Adrenal gland (tissue), 9 donors: ENCODE measurements at regions not wholly inside any gene's neighbourhood (a gene's known extent, or its start where the extent isn't known, plus 50 kb on each side); places are given as distances from the start of the nearest gene placed in this dataset.

Experiments
- DNase-seq, 7 donors: peaks; one replicate each; pipeline ENCODE4 v3.0.0-alpha.2; 2019 to 2020
- H3K27ac ChIP-seq, 5 donors: fragments of 200-600 bp; sonication (generic) in 4 of 5; 1 replicate in 3 of 5; 2 replicates in 2 of 5; pipeline versions ENCODE4 v1.5.1 to v1.8.0; 2016 to 2020; ENCODE audit warnings: mild to moderate bottlenecking in 1 of 5
- H3K27me3 ChIP-seq: fragments of 200-600 bp; 2 replicates; pipeline ENCODE4 v1.8.0; 2021
- H3K36me3 ChIP-seq, 2 donors: fragments of 200-600 bp; replicated peaks in 1 of 2; 1 replicate in 1 of 2; 2 replicates in 1 of 2; pipeline versions ENCODE4 v1.5.1 to v1.8.0; 2018 to 2022
- H3K4me1 ChIP-seq, 2 donors: fragments of 200-600 bp; replicated peaks in 1 of 2; 1 replicate in 1 of 2; 2 replicates in 1 of 2; pipeline versions ENCODE4 v1.5.1 to v1.8.0; 2018 to 2021
- H3K4me3 ChIP-seq, 4 donors: fragments of 200-600 bp; sonication (generic) in 3 of 4; one replicate each; pipeline ENCODE4 v1.5.1; 2016 to 2018
- H3K9me3 ChIP-seq, 3 donors: fragments of 200-600 bp; sonication (generic) in 1 of 3; replicated peaks in 1 of 3; 1 replicate in 2 of 3; 2 replicates in 1 of 3; pipeline versions ENCODE4 v1.5.1 to v1.8.0; 2016 to 2021
- CTCF ChIP-seq, 6 experiments: fragments of 450-650 bp in 4 of 6; fragments of 200-600 bp in 2 of 6; sonication (generic) in 1 of 6; IDR thresholded peaks; 1 replicate in 5 of 6; 2 replicates in 1 of 6; pipeline versions ENCODE4 v1.5.1 to v1.8.0; 2016 to 2021; ENCODE audit warnings: antibody characterized with exemption in 6 of 6, mild to moderate bottlenecking in 2 of 6, moderate library complexity in 1 of 6
- POLR2A ChIP-seq, 2 donors: fragments of 450-650 bp; IDR thresholded peaks; one replicate each; pipeline ENCODE4 v1.6.1; 2017; ENCODE audit warnings: antibody characterized with exemption in 2 of 2, mild to moderate bottlenecking in 2 of 2, moderate library complexity in 1 of 2
- WGBS, 4 donors: extraction: QIAGEN DNeasy Blood & Tissue Kit in 2 of 4; methylation state at CpG; one replicate each; pipeline versions ENCODE4 v1.1.5 to v1.1.7; 2013 to 2017; 5-methylcytosine and 5-hydroxymethylcytosine counted together
- intact Hi-C, 2 donors: fragments of 100-400 bp; cut with DNase I; formaldehyde crosslinking; loops; one replicate each; pipeline versions ENCODE4 v1.14.1 to v1.15.0; 2022 to 2023
- donor health status: healthy with polysubstance abuse.
- donor health status: Bipolar disorder and iron deficiency.
- donor health status: DM: yes; HTN: yes; CAD: no.
- donor health status: DM: no; HTN: no; CAD: no.
- donor health status: DM: no; HTN: no; CAD: no.

DNA sequence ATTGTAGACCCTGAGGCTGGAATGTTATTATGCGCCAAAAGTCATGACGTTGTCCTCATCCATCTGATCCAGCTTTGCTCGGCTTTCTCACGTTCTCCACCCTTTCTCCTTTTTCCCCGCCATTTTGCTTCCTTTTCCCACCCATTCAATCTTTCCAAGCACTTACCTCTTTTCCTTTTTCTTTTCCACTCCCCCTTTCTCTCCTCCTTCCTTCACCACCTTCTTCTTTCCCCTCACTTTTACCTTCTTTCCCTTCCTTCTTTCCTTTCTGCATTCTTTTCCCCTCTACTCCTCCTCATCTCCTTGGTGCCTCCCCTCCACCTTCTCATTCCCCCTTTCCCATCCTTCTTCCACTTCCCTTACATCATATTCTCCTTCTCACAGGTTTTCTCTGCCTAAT, 304.8 kb upstream of the TSHZ2 start:
- Histone ChIP-seq H3K27me3 (no peaks in the 10 kb centered on the region), H3K9me3 (no peaks in the 10 kb centered on the region), H3K36me3 (no peaks in the 10 kb centered on the region), H3K4me1 (no peaks in the 10 kb centered on the region), H3K4me3 (no peak overlapping the region), H3K27ac (no peak overlapping the region)
- no peak for DNase-seq
- 90 to 97% (median 96%) methylated on average over 5 of the region's 5 CpGs for WGBS, 4 donors
- TF ChIP-seq POLR2A (IDR thresholded peaks at IDR 0.05) (no peak), CTCF (IDR thresholded peaks at IDR 0.05) (no peak)
- intact Hi-C loops = no loop called here

DNA sequence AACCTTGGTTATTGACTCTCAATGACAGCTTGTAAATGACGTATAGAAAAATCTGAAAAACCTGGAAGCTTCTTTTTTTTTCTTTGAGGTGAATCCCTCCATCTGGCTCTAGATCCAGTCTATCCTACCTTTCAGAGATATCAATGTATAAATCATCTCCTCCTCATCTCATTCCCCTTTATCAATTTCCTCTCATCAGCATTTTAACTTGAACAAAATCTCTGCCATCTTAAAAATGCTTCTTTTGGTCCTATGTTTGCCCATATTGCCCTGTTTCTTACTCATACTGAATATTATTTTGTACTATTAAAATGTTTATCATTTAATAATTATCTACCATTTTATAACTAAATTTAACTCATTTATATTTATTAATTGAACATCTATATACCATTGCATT, 306.7 kb upstream of the TSHZ2 start:
- no peaks in the 10 kb centered on the region for H3K36me3 ChIP-seq
- no peaks in the 10 kb centered on the region for H3K9me3 ChIP-seq
- no peak for DNase-seq
- H3K4me1 ChIP-seq = no peaks in the 10 kb centered on the region
- 78 to 97% (median 90%) methylated on average over 1 of the region's 1 CpG for WGBS, 4 donors
- TF ChIP-seq POLR2A (IDR thresholded peaks at IDR 0.05) (no peak), CTCF (IDR thresholded peaks at IDR 0.05) (no peak)
- no peak overlapping the region for H3K4me3 ChIP-seq
- no peak overlapping the region for H3K27ac ChIP-seq
- intact Hi-C loops = no loop called here
- H3K27me3 ChIP-seq = no peaks in the 10 kb centered on the region

- Histone ChIP-seq H3K36me3 (no peaks in the 10 kb centered on the region), H3K4me3 (no peak overlapping the region), H3K4me1 (no peaks in the 10 kb centered on the region), H3K27me3 (no peaks in the 10 kb centered on the region), H3K27ac (no peak overlapping the region), H3K9me3 (no peaks in the 10 kb centered on the region)
- TF ChIP-seq CTCF (IDR thresholded peaks at IDR 0.05) = no peak
- 94 to 99% (median 97%) methylated on average over 3 of the region's 3 CpGs for WGBS, 4 donors
- DNase-seq = no peak
- intact Hi-C loops = no loop called here
Measured at GRCh38 chr20:52655395-52655794, 316.8 kb upstream of the TSHZ2 start.

- intact Hi-C loops = no loop called here
- WGBS, 4 donors = 58 to 70% (median 66%) methylated on average over 2 of the region's 2 CpGs
- Histone ChIP-seq H3K4me3 (no peak overlapping the region), H3K27me3 (no peaks in the 10 kb centered on the region), H3K4me1 (no peaks in the 10 kb centered on the region), H3K9me3 (no peaks in the 10 kb centered on the region), H3K36me3 (no peaks in the 10 kb centered on the region), H3K27ac (no peak overlapping the region)
- no peak for TF ChIP-seq POLR2A (IDR thresholded peaks at IDR 0.05)
- TF ChIP-seq CTCF (IDR thresholded peaks at IDR 0.05) = no peak
- no peak for DNase-seq
Measured at GRCh38 chr20:52654567-52654966, 317.6 kb upstream of the TSHZ2 start.
